CD4-positive, alpha-beta T cell treated with Interleukin-6 at 100 ng/mL for 8 hours (primary cell): ENCODE measurements at regions not wholly inside any gene's neighbourhood (a gene's known extent, or its start where the extent isn't known, plus 50 kb on each side); places are given as distances from the start of the nearest gene placed in this dataset.
"Not testable (repeated sequence)": the region's sequence is repeated elsewhere in the genome, so short reads cannot be mapped to it uniquely, and the experiment has no call there.

ENCODE experiments used
- DNase-seq: peaks from one replicate; pipeline ENCODE4 v3.0.0-alpha.2; 2020; ENCODE audit warnings: mixed read lengths, low spot score

DNA sequence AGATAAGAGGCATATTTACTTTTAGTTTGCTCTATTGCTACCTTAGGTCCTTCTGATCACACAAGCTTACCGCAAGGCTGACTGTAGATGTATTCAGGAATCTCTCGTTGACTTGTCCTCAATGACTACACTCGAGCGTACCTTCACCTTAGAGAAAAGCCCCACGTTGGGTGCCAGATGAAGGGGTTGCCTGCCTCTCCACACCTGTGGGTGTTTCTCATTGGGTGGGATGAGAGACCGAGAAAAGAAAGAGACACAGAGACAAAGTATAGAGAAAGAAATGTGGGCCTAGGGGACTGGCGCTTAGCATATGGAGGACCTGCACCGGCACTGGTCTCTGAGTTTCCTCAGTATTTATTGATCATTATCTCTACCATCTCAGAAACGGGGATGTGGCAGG, 51.8 kb downstream of the ASCL4 start:
- DNase-seq, result no peak

DNA sequence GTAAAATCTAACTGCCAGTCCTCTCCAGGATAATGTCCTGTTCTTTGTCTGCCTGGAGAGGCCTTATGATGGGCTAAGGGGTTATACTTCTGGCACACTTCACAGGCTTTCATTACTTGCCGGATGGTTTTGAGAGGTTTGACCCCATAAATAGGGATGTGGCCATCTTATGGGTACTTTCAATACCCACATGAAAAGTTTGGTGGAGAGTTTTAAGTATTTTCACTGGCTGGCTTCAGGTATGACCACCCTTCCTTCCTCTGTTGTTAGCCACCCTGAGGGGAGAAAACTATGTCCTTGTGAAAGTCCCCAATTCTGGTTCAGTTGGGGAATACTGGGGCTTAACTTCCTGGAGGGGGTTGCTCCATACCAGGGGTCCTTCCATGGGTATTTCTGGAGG, 54.8 kb downstream of the ASCL4 start:
- DNase-seq, result no peak

DNA sequence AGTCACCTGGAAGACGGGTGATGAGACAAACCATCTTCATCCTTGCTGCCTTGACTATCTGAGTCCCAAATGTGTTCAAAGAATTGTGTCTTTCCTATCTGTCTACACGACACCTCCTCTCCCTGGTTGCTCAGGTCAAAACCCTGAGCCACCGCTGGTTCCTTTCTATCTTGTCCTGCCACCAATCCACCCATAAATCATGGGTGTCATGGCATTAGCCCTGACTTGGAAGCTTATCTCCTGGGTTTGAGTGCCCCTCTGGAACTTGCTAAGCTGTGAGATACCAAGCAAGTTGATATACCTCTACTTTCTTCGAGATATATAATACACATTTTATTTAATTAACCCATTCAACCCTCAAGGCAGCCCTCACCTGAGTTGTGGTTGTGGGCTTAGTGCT, 57.9 kb downstream of the ASCL4 start:
- no peak for DNase-seq

DNA sequence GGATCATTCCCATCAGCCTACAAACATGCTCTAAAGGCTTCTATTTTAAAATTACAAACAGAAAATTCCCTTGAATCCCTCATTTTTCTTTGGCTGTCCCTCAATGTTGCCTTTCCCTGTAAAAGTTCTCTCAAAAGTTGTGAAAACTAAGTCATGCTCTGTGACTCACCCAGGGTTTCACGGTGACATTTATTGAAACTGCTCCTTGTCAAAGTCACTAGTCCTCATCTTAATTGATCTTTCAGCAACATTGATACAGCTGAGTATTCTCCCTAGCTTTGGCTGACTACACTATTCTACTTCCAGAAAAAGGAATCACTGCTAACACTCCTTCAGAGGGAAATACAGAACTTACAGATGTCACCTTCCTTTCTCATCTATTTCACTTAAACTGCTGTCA, 65.7 kb downstream of the ASCL4 start:
- DNase-seq, result no peak

DNA sequence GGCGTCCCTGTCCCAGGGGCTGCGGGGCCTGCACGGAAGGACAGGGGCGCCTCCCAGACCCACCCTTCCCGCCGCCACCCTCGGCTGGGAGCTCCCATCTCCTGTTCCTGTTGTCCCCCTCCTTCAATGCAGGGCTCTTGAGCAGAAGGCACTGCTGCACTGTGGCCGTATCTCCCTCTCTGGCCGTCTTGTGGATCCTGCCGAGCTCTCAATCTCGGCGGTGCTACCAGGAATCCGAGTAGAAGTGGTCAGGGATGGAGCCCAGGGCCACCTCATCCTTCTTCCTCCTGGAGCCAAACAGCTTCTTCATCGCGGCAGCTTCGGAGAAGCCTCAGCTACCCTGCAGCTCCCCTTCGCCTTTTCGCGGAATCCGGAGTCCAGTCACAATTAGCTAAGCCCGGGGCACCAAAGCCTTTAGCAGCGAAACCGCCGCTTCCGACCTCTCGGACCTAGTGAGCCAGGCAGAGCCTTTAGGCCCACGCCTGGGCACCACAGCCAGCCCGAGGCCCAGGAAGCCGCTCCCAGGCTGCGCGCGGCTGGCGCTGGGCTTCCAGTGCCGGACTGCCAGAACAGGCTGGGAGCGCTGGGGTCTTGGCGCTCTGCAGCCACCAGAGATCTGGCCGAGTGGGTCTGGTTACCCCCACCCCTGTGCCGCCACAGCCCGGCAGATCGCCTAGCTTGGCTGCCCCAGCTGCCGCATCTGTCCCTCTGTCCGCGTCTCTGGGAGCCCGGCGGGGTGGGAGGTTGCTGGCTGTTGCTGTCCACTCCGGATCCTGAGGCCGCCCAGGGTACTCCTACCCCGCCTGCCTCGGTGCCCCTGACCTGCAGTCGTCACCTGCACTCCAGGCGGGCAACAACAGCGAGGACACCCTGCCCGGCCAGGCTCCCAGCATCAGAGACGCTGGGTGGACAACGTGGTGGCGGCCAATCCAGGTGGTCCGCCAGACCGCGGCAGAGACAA, 69.1 kb downstream of the ASCL4 start:
- DNase-seq, result no peak

DNA sequence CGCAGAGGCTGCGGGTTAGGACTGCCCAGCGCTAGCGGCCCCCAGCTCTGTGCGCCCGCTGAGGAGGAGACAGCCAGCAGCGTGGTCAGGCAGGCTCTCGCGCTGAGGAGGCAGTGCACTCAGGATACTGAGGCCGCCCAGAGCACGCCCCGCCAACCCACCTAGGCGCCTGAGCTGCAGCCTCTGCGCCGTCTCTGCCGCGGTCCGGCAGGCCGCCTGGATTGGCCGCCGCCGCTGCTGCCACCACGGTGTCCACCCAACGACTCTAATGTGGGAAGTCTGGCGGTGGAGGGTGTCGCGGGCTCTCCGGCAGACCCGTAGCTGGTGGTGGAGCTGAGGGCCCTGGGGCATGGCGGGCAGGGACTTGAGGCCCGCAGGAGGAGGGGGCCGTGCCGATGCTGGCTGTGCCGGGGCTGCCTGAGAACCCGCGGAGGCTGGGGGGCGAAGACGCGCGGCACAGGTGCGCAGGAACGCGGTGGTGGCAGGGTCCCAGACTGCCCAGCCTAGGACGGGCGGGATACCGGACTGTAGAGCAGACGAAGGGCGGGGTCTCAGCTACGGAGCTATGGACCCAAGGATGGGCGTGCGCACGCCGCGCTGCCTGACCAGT, 69.9 kb downstream of the ASCL4 start:
- no peak for DNase-seq

DNA sequence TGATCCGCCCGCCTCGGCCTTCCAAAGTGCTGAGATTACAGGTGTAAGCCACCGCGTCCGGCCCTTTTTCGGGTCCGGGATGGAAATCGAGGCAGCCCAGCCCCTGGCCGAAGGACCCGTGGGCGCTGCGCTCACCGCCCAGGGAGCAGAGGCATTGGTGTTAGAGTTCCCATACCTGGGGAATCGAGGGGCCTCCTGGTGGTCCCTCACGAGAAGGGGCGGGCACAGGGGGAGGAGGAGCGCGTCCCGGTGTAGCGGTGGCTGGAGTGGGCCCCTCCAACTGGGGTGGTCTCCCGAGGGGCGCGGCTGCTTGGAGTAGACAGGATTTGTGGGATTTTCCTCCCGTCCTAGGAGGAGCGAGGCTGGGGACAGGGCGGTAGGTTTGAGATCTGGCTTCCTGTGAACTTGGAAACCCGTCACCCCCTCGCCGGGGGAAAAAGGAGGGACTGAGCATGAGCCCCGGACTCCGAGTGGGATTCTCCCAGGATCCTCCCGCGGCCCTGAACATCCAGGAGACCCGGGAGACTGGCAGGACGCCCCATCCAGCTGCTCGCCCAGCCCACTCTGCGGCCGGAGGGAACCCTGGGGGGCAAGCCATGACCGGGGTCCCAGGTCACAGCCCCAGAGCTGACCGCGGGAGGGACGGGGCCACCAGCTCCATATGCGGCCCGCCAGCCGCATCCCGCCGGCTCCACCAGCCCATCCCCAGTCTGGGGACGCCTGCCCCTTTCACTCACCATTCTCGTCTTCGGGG, 70.9 kb downstream of the ASCL4 start:
- DNase-seq, result no peak

DNA sequence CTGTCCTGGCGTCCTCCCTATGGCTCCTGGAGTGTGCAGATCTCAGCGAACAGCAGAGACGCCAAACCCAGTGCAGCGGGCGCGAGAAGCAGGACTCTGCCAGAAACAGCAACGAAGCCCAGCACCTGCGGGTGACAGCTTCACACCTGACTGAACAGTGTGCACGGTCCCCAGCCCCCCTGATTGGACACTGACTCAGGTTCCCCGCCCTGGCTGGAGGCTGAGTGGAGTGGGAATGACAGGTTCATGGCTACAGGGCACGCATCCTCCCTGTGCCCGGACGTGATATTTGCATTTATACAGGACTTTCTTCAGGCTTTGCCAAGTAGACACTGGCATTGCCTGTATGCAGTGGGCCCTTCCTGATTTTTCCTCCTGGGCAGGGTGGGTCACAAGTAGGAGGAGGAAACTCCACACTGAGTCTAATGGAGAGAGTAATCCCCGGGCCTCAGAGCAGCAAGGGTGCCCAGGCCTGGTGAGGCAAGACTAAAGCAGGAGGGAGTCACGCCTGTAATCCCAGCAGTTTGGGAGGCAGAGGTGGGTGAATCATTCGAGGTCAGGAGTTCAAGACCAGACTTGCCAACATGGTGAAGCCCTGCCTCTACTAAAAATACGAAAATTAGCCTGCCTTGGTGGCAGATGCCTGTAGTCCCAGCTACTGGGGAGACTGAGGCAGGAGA, 71.6 kb downstream of the ASCL4 start:
- DNase-seq, result no peak

DNA sequence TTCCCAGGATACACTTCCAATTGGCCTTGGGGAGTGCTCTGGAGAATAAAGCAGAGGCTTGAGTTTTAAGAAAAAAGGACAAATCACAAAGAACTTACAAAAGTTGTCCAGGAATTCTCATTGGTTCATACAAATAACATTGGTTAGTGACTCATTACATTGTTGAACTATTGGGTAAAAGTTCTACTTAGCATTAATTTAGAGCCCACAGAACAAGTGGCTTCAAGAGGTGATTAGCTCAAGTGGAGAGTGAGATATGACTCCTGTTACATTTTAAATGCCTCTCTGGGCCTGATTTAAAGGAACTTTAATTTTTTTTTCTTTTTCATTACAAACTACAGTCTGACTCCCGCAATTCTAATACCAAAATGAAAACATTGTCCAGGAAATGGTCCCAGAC, 72.9 kb downstream of the ASCL4 start:
- no peak for DNase-seq

DNA sequence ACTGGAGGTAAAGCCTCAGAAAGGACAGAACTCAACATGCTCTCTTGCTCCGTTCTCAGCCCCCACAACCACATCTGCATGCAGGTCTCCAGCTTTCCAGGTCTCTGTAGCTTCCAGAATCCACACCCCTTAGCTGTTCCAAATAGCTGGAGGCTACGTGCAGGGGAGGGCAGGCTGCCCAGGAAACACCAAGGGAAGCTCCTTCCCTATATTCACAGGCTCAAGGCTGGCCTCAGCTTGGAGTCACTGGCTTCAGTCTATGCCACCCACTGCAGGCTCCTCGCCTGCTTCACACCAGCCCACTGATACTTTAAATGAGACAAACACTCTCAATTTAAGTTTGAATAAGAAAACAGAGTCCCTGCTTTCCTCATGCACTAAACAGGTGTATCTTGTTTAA, 73.3 kb downstream of the ASCL4 start:
- no peak for DNase-seq

DNA sequence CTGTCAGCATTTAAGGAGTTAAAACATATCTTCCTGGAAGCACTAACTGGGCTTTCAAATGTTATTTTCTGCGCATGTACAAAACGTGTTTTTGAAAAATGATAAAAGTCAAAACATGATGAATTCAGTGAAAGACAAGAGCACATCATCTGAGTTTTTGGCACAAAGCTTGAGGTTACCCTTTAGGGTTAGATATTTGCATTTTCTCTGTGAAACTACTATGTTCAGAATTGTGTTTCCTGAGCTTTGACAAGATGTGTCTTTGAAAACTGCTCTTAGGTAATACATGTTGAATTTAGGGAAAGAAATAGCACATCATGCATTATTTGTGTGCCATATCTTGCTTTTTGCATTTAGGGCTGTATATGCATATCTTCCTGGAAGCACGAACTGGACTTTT, 79.0 kb downstream of the ASCL4 start:
- no peak for DNase-seq

DNA sequence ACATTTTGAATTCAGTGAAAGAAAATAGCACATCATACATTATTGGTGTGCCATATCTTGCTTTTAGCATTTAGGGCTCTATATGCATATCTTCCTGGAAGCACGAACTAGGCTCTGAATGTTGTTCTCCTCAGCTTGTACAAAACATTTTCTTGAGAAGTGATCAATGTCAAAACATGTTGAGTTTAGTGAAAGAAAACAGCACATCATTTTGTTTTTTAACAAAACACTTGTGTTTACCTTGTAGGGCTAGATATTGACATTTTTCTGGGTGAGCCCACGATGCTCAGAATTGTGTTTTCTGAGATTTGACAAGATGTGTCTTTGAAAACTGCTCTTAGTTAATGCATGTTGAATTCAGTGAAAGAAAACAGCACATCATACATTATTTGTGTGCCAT, 81.0 kb downstream of the ASCL4 start:
- DNase-seq, result no peak

DNA sequence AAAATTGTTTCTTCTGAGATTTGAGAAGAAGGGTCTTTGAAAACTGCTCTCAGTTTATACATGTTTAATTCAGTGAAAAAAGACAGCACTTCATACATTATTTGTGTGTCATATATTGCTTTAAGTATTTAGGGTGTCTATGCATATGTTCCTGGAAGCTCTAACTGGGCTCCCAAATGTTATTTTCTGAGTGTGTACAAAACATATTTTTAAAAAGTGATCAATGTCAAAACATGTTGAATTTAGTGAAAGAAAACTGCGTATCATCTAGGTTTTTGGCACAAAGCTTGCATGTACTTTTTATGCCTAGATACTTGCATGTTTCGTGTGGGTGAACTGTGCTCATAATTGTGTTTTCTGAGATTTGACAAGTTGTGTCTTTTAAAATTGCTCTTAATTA, 81.6 kb downstream of the ASCL4 start:
- no peak for DNase-seq

DNA sequence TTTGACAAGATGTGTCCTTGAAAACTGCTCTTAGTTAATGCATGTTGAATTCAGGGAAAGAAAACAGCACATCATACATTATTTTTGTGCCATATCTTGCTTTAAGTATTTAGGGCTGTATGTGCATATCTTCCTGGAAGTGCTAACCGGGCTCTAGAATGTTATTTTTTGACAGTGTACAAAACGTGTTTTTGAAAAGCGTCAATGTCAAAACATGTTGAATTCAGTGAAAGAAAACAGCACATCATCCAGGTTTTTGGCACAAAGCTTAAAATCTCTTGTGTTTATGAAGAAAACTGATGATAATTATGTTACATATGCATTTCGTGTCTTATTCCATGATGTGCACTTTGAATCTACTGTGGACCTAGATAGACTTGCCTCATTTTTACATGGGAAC, 82.7 kb downstream of the ASCL4 start:
- DNase-seq, result no peak

DNA sequence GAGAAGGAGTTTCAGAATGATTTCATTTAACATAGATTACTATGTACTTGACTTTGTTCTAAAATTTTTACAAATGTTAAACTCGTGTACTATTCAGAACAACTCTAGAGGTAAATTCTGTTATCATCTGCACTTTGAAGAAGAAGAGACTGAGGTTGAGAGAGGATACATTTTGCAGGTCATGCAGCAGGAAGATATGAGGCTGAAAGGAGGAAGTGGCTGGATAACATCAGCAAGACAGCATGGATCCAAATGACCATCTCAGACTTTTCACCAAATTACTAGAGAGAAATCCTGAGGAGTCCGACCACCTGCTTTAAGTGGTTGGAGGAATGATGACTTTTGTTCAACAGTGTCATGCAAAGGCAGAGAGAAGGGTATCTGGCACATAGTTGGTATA, 84.9 kb downstream of the ASCL4 start:
- no peak for DNase-seq

DNA sequence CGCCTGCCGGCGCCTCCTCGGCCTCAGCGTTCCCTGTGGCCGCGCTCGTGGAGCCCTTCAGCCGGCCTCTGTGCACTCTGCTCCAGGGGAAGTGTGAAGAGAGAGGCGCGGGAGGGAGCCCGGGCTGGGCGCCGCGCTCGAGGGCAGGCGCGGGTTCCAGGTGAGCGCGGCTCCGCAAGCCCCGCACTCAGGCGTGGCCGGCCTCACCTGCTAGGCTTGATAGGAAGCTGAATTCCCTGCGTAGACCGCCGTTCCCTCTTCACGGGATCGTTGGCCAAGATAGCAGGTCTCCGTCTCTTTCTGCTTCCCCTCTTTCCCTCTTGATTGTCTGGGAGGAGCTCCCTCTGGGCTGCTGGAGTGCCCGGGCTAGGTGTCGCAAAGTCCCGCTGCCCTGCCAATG, 89.7 kb downstream of the ASCL4 start:
- DNase-seq, result no peak

DNA sequence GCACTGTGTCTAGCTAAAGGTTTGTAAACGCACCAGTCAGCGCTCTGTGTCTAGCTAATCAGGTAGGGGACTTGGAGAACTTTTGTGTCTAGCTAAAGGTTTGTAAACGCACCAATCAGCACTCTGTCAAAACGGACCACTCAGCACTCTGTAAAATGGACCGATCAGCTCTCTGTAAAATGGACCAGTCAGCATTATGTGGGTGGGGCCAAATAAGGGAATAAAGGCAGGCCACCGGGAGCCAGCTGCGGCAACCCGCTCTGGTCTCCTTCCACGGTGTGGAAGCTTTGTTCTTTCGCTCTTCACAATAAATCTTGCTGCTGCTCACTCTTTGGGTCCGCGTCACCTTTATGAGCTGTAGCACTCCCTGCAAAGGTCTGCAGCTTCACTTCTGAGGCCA, 90.2 kb downstream of the ASCL4 start:
- not testable (repeated sequence) for DNase-seq

DNA sequence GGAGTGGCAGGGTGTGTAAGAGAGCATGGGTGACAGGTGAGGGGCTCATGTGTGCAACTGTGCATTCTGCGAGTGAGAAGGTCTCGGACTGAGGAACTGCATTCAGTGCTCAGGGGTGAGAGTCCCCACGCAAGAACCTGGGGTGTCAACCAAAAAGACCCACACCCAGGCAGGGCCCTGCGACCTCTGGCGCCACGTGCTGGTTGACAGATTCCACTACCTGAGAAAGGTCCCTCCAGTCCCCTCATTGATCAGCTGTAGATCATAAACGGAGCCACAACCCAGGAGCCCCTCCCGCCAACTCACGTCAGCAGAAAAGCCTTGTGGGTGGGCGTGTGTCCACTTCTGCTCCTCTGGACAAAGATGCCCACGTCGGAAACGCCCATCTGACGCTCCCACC, 98.7 kb downstream of the ASCL4 start:
- DNase-seq, result no peak

DNA sequence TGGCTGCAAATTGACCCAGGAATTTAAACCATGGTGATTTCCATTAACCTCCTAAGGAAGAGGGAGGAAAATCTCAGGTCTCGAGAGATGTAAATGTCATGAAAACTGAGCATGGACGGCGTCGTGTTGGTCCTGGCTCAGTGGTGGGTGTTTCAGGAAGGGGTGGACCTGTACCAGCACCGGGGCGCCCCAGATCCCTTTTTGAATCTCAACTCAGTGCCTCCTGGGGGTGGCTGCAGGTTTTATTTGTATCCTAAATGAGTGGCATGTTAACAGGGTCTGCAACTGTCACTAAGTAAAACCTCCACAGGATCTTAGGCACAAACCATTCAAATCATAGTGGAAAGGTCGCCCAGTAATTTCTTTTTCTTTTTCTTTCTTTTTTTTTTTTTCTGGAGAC, 101.3 kb downstream of the ASCL4 start:
- DNase-seq, result no peak

DNA sequence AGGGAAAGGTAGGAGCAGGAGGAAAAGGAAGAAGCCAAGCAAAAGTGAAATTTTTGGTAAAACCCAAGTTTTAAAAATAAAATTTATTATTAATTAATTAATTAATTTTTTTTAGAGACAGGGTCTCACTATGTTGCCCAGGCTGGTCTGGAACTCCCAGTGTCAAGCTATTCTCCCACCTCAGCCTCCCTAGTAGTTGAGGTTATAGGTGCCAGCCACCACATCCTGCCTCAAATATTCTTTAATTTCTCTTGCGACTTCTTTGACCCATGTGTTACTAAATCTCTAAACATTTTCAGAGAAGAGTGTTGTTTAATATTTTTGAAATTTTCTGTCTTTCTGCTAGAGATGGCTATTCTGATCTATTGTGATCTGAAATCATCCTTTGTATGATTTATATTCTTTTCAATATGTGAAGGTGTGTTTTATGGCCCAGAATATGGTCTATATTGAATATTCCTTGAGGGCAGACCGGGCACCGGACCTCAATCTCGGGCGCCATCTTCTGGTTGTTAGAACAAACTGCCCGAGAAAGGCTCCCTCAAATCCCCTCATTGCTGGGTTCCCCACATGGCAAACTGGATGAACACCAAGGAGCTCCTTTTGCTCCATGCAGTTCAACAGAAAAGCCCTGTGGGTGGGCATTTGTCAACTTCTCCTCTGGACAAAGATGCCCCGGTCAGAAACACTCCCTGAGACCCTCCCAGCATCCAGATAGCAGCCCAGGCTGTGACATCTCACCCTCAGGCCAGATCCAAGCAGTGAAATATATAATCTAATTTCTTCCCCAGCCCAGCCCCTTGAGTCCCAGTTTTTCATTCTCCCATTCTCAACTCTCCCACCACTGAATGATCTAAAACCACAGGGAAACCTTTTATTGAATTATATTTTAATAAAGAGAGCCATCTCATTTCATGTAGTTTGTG, 110.5 kb downstream of the ASCL4 start:
- peak; percentile 8 for DNase-seq

DNA sequence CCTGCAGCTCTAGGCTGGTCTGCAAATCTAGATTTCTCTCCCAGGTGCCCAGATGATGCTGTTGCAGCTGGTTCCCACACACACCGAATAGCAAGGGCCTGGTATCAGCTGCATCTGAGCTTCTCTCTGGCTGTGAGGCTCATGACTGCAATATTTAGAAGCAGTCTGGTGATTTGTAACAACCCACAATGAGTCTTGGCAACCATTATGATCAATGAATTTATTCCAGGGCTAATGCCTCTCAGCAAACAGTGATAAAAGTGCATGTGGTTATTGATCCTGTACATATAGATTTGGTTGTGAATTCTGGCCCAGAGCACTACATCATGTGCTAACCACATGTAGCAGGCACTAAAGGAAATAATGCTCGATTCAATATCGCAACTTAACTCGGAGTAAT, 114.3 kb downstream of the ASCL4 start:
- no peak for DNase-seq
